GM18873 (cell line): ENCODE measurements at regions not wholly inside any gene's neighbourhood (a gene's known extent, or its start where the extent isn't known, plus 50 kb on each side); places are given as distances from the start of the nearest gene placed in this dataset.
"Not testable (repeated sequence)": the region's sequence is repeated elsewhere in the genome, so short reads cannot be mapped to it uniquely, and the experiment has no call there.

ENCODE experiments used
- ATAC-seq: cut with Tn5 transposase; IDR thresholded peaks from one replicate; pipeline ENCODE4 v1.9.1; 2021; ENCODE audit warnings: mild to moderate bottlenecking, moderate library complexity, moderate number of reproducible peaks; ENCODE audit not compliant: unreplicated experiment, low FRiP score

DNA sequence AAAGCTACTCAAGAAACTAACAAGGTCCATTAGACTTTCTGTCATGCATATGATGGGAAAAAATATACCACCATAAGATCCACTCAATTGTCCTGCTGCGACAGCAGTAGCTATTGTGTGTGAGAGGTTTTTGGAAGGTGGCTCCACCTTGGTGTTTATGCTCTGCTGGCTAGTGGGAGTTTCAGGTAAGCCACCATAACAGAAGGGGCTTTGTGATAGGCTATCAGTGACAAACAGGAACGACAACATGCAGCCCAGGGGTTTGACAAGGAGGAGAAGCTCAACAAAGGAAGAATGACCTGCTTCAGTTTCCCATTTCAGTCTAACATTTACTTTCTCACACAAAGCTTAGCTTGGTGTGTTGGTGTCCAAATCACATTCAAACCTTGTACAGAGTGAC is 182.6 kb downstream of the ATOH1 start:
- ATAC-seq = no peak

DNA sequence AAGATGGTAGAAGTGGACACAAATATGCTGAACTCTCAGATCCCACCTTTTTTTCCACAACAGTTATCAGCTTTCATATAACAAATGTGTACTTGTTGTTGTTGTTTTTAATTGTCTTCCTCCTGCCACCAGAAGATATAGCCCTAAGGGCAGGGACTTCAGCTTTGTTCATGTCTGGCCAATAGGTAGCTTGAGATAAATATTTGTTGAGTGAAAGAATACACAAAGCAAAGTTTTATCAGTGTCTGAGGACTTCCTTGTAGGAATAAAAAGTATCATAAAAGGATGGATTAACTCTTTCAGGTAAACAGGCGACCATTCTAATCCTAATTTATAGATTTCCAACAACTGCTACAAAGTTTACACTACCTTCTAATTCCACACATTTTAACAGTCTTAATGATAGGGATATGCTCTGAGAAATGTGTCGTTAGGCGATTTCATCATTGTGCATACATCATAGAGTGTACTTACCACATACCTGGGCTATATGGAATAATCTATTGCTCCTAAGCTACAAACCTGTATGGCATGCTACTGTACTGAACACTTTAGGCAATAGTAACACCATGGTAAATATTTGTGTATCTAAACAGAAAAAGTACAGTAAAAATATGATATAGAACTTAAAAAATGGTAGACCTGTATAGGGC is 186.1 kb downstream of the ATOH1 start:
- ATAC-seq = no peak

DNA sequence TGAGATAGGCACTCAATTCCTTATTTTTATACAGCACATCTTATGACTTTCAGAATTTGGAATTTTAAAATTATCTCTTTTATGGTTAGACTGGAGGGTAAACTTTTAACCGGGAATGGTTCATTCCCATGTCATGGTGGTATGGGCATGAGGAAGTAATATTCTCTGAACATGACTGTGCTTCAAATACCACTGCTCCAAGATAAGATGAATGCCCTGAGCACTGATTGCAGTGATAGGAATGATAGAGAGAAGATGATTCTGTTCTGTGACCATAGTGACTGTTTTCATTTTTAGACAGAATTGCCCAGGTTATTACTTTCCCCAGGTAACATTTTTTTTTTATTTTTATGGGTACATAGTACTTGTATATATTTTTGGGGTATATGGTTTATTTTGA is 187.4 kb downstream of the ATOH1 start:
- ATAC-seq = no peak

DNA sequence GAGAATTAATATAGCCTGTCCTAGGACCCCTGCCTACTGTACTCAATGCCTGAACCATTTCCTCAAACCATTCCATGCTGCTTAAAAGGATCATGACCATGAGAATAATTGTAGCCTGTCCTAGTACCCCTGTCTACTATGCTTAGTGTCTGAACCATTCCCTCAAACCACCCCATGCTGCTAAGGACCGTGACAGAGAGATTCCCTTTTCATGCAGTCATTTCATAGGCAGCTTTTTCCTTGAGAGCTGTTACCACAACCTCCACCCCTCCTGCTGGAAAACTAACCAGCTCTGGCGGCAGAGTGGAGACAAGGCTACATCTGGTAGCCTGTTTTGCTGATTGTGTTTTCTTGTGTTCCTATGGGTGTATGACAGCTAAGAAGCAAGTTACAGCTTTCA is 174.9 kb upstream of the SMARCAD1 start:
- no peak for ATAC-seq

DNA sequence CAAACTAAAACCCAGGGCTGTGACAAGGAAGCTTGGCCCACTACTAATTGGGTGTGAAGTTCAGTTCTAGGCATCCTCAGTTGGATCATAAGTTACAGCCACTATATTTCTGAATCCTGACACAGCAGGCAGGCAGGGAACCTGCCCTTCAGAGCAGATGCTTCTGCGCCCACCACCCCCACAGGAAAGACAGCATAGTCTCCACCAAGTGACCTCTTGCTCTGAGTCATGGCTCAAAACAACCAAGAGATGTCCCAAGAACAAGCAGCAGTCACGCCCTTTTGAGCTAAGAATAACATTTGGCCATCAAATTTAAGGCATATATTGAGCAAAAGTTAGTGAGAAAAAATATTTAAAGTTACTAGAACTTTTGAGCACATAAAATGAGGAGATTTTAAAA is 170.7 kb upstream of the SMARCAD1 start:
- ATAC-seq = no peak

DNA sequence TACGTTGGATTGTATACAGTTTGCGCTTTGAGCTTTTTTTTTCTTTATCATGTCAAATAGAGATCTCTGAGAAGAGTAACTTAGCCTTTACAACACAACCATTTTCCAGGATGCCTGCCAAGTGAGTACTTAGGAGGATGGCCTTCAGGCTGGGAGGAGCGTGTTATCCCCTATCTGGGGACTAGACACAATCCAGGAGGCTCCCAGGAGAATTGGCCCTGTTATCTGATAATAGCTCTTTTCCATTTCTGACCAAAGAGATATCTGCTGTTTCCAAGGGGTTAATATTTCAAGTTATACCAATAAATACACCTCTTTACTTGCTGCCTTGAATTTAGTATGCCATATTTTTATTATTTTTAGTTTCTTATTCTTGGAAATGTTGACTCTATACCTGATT is 169.5 kb upstream of the SMARCAD1 start:
- no peak for ATAC-seq

DNA sequence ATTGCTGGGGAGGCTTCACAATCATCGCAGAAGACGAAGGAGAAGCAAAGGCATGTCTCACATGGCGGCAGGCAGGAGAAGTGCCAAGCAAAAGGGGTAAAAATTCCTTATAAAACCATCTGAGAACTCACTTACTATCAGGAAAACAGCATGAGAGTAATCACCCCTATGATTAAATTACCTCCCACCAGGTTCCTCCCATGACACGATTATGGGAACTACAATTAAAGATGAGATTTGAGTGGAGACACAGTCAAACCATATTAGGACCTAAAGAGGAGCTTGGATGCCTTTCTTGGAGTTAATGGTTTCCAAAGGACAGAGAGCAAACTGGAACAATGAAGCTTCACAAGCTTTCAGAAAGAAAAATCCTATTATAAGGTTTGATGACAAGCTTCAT is 168.4 kb upstream of the SMARCAD1 start:
- ATAC-seq = no peak

DNA sequence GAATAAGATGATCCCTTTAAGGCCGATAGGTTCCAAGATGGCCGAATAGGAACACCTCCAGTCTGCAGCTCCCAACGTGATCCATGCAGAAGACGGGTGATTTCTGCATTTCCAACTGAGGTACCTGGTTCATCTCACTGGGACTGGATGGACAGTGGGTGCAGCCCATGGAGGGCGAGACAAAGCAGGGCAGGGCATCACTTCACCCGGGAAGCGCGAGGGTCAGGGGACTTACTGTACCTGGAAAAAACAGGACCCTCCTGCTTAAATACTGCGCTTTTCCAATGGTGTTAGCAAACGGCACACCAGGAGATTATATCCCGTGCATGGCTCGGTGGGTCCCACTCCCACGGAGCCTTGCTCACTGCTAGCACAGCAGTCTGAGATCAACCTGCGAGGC is 163.2 kb upstream of the SMARCAD1 start:
- not testable (repeated sequence) for ATAC-seq

DNA sequence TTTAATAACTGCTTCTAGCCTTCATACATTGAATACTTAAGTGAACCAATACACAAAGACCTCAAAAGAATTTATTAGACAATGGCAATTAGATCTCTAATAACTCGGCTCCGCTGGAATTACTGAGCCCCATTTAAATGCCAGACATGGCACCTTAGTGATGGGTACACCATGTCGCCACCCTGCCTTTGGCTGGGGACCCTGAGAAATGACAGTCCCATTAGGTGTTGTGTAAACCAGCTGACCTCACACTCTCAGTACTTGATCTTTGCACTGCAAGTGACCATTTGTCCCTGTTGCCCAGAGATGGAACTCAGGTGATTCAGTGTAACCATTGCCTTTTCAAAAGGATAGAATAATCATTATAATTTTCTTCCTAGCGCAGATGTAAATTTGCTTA is 144.6 kb upstream of the SMARCAD1 start:
- no peak for ATAC-seq

DNA sequence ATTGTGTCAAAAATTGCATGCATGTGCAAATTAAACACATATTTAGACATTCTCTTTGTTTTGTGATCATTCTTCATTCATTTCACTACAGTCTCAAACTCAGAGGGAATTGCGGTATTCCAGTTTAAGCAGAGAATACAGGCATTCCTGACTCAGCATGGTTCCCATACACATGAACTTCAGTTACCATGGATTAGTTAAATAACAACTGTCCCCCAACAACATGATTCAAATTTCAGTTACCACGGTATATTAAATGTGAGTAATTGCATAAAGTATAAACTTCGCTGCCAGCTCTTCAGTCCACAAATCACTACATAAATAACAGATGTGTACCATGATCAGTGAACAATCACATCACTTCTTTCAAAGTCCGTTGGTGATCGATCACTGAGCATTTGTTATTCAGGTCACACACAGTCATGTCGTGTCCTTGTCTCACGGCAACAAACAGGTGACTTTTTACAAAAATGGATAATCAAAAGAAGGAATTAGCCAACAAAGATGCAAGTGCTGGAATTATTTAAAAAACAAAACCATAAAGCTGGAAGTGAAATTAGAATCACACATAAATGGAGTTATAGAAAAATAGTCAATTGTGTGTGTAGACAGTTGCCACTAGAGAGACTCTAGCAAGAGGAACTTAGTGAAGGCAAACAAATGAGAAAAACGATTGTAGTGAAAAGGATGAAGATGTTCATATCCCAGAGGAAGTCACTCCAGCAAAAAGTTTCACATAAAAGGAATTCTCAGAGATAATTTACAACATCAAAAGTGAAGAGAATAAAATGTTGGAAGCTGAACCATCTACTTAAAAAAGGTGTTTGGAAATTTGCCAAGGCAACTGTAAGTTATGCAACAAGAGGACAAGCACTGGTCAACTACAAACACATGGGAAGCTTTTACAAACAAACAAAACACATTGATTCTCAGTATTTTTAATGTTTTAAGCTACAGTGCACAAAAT is 138.6 kb upstream of the SMARCAD1 start:
- no peak for ATAC-seq

DNA sequence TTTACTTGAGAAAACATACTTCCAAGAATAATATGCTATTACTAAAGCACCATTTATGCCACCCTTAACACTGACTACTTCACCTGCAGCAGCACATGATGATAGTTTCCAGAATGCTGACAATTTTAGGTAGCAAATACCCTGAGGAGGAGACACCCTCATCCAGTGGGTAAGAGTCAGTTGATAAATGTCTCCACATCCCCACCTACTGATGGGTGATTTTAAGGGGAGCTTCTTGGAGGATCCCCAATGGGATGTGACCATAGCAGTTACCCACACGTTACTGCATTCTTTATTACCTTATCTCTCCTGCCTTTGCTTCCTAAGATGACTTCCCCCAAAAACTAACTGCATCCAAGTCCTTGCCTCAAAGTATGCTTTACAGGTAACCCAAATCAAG is 131.2 kb upstream of the SMARCAD1 start:
- ATAC-seq = no peak

DNA sequence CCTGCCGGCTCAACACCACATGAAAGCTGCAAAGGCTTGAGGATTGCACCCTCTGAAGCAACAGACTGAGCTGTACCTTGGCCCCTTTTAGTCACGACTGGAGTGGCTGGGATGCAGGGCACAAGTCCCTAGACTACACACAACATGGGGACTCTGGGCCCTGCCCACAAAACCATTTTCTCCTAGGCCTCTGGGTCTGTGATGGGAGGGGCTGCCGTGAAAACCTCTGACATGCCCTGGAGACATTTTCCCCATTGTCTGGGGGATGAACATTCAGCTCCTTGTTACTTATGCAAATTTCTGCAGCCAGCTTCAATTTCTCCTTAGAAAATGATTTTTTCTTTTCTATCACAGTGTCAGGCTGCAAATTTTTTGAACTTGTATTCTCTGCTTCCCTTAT is 123.5 kb upstream of the SMARCAD1 start:
- ATAC-seq = no peak

DNA sequence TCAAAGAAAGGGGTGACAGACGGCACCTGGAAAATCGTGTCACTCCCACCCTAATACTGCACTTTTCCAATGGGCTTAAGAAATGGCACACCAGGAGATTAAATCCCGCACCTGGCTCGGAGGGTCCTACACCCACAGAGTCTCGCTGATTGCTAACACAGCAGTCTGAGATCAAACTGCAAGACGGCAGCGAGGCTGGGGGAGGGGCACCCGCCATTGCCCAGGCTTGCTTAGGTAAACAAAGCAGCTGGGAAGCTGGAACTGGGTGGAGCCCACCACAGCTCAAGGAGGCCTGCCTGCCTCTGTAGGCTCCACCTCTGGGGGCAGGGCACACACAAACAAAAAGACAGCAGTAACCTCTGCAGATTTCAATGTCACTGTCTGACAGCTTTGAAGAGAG is 108.5 kb upstream of the SMARCAD1 start:
- ATAC-seq = not testable (repeated sequence)

DNA sequence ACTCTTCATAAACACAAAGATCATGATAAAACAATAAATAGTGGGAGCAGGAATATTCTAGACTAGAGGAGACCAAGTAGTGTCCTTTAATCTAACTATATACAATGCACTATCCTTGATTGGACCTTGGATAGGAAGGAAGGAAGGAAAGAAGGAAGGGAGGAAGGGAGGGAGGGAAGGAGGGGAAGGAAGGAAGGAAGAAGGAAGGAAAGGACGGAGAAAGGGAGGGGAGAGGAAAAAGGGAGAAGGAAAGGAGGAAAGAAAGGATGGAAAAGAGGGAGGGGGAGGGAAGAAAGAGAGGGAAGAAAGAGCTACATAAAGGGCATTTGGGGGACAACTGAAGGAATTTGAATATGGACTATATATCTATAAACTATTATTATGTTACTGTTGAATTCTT is 95.0 kb upstream of the SMARCAD1 start:
- no peak for ATAC-seq

DNA sequence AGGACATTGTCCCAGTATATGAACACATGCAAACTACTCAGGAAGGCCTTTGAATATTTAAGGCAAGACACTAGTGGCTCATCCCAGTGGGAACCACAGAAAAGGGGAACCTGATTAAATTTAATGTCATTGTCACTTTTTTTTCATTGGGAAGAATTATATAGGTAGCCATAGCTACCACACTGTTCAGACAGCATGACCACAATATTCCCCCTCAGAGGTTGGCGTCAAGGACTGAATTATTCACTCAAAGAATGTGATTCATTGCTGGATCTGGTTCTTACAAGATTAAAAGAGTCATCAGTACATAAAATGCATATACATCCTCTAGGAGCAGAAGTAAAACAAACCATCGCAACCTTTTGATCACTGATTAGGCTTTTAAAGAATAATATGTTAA is 92.0 kb upstream of the SMARCAD1 start:
- no peak for ATAC-seq

DNA sequence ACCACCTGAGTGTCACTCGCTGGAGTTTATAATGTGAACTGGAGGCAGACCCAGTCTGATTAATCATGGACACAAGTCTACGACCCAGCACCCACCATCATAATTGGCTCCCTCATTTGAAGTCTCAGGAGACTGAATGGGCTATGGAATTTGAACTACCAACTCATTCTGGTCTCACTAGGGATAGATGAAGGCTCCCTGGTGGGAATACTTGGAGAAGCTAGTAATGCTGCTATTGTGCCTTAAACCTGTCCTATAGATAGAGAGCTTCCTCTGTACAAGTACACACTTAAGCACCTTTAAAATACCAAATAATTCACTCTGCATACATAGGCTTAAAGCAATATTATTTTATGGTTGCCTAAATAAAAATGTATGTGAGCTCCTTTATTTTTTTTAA is 90.8 kb upstream of the SMARCAD1 start:
- ATAC-seq = no peak

DNA sequence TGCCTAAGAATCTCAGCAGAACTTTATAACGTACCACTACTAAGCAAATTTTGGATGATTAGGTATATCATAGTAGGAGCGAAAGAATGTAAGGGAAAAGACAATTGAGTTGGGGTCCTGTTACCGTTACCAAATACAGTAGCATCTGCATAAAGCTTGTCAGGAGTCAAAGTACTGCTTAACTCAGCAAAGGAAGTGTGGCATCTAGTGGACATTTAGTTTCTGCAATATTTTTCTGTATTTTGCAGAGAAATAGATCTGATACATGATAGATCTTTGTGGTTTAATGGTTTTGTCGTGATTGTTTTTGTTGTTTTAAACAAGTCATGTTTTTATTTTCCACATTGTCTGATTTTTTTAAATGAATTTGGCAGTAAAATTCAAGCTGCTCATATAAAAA is 81.0 kb upstream of the SMARCAD1 start:
- no peak for ATAC-seq

DNA sequence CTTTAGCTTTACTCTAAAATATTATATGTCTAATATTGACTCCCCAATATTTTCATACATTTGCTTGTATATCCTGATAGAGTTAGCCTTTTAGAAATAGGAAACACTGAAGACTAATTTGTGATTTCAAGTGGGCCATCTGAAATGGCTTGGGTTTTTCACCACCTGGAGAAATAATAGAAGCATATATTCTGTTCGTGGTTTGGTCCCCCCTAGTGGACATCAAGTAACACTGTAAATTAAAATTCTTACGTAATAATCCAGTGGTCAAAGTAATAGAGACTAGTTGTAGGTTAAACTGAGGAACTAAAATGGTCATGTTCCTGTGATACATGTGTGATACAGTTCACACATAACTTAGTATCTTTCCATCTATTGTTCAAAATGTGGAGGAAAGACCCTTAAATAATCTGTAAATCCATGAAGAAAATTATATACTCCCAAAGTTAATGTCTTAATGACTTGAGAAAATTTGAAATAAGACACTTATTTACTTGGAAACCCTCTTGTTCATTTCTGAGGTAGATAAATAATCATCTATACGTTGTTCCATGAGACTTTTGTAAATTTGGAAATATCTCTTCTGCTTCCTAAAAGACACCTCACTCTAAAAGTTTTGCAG is 79.8 kb upstream of the SMARCAD1 start:
- ATAC-seq = no peak

DNA sequence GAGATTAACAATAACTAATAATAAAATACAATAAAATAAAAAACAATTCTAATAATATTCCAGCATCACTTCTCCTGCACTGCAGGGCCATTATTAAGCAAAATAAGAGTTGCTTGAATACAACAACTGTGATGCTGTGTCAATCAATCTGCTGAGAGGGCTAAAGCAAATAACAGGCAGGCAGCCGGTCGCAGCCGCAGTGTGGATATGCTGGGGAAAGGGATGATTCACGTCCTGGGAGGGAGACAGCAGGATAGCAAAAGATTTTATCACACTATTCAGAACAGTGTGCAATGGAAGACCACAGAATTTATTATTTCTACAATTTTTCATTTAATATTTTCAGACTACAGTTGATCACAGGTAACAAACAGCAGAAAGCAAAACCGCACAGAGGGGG is 76.5 kb upstream of the SMARCAD1 start:
- no peak for ATAC-seq

DNA sequence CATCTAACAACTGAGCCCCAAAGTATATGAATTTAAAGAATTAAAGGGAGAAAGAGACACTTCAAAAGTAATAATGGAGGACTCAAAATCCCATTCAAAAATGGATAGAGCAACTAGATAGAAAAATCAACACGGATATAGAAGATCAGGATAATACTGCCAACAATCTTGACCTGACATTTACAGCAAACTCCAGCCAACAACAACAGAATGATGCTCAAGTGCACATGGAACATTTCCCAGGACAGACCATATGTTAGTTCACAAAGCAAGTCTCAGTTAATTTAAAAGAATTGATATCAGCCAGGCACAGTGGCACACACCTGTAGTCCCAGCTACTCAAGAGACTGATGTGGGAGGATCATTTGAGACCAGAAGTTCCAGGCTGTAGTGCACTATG is 72.0 kb upstream of the SMARCAD1 start:
- no peak for ATAC-seq

DNA sequence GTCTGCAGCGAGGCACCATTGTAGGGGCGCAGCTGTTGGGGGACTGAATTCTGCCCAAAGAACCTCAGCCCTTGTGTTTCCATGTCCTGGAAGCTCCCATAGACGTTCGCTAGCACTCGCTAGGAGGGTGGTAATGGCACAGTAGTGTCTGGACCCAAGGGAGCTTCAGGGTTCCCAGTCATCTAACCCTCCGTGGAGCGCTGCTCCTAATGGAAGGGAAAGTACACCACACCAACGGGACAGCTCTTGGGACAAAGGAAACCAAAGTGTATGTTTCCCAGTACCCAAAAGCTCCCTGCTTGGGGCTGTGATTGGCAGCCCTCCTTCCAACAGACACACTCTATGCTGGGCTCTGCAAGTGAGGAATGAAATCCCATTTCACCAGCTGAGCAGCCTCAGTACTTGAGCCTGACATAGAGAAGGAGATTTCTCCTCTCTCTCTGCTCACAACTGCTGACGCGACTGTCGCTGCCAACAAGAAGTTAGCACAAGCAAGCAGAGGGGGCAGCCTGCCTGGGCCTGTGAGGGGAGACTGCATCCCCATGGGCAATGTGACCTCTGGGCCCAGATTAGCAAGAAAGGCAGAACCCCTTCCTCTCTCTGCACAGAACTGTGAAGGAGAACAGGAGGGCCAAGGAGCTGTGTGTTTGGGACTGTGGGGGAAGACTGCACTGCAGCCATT is 67.6 kb upstream of the SMARCAD1 start:
- ATAC-seq = no peak
